GM23248 (cell line): ENCODE measurements at regions not wholly inside any gene's neighbourhood (a gene's known extent, or its start where the extent isn't known, plus 50 kb on each side); places are given as distances from the start of the nearest gene placed in this dataset.

Experiments
- EZH2 ChIP-seq: fragments of 200-600 bp; sonication (generic); IDR thresholded peaks from 2 replicates; pipeline ENCODE4 v1.6.1; 2018; ENCODE audit warnings: antibody characterized with exemption, mild to moderate bottlenecking; ENCODE audit not compliant: insufficient read depth, poor library complexity, severe bottlenecking
- EZH2phosphoT487 ChIP-seq: fragments of 200-600 bp; sonication (generic); IDR thresholded peaks from 2 replicates; pipeline ENCODE4 v1.6.1; 2018; ENCODE audit warnings: antibody characterized with exemption, moderate library complexity, mild to moderate bottlenecking, low read depth; ENCODE audit not compliant: insufficient read depth

- no peak for TF ChIP-seq EZH2
- no peak for TF ChIP-seq EZH2phosphoT487
These were observed 190.7 kb downstream of the ZNF674 start for GRCh38 chrX:46354481-46354880.
